Epithelial cell of proximal tubule (primary cell): ENCODE measurements at regions not wholly inside any gene's neighbourhood (a gene's known extent, or its start where the extent isn't known, plus 50 kb on each side); places are given as distances from the start of the nearest gene placed in this dataset.
"Not testable (repeated sequence)": the region's sequence is repeated elsewhere in the genome, so short reads cannot be mapped to it uniquely, and the experiment has no call there.

Source experiments
- DNase-seq: peaks from one replicate; pipeline ENCODE4 v3.0.0-alpha.2; 2011; ENCODE audit warnings: low read depth
- H3K4me3 ChIP-seq: 2 replicates; pipeline ENCODE4 v1.5.1; 2011; ENCODE audit warnings: low read depth, mild to moderate bottlenecking, low read length
- CTCF ChIP-seq: conservative IDR thresholded peaks from 2 replicates; pipeline ENCODE4 v1.5.1; 2012; ENCODE audit warnings: low read depth, mild to moderate bottlenecking, low read length

- no peak overlapping the region for H3K4me3 ChIP-seq
- no peak for TF ChIP-seq CTCF
Measured at GRCh38 chr6:72561629-72562028, 60.2 kb upstream of the KCNQ5 start.

GRCh38 chr6:72564231-72564630 lies 57.6 kb upstream of the KCNQ5 start:
- no peak overlapping the region for H3K4me3 ChIP-seq
- DNase-seq = no peak
- TF ChIP-seq CTCF = no peak

More at GRCh38 chr6:72561629-72562028, 60.2 kb upstream of the KCNQ5 start:
- DNase-seq = no peak

GRCh38 chr6:72571993-72572392 lies 49.9 kb upstream of the KCNQ5 start:
- not testable (repeated sequence) for H3K4me3 ChIP-seq, DNase-seq
